ENCODE measurements at regions not wholly inside any gene's neighbourhood (a gene's known extent, or its start where the extent isn't known, plus 50 kb on each side); places are given as distances from the start of the nearest gene placed in this dataset.

DNA sequence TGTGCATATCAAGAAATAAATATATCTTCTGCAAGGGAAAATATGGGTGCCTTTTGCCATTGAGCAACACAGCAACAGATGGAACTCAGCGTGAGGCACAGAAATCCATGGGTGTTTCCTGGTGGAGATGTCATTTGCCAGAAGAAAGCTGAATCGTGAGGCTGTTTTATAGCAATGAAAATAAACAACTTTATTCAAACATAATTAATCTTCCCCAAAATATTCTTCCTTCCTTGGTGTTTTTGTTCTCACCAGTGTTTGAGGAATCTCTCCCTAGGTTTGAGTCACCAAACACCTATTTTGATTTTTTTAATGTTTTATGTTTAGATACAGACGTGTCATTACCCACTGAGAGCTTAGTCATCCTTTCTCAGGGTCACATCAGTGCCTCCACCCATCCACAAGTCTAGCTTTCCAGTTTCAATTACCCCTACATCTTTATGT lies 65.8 kb upstream of the PAPPA start (continued):
- no peak for TF ChIP-seq ARNTL (CRISPR knock-in tag; IDR thresholded peaks at IDR 0.05)
- TF ChIP-seq ZNF709 (CRISPR knock-in tag; IDR thresholded peaks at IDR 0.05), result no peak
- TF ChIP-seq CERS6 (CRISPR knock-in tag; IDR thresholded peaks at IDR 0.05), result no peak
- no peak for TF ChIP-seq ZNF484 (CRISPR knock-in tag; IDR thresholded peaks at IDR 0.05; ENCODE audit: borderline replicate concordance, low read depth)

GRCh38 chr9:116088396-116088795 lies 65.2 kb upstream of the PAPPA start:
- Histone ChIP-seq H3K9me3 (ENCODE audit: low read length) (no peaks in the 10 kb centered on the region), H2AFZ (ENCODE audit: low read length) (no peak overlapping the region), H3K9ac (ENCODE audit: insufficient read depth, low read depth, low read length) (no peak overlapping the region), H3K36me3 (replicated peaks in 1 of 2; ENCODE audit: control insufficient read depth in 1 of 2, insufficient read depth in 2 of 2, low read length in 2 of 2) (no peaks in the 10 kb centered on the region), H3K4me2 (ENCODE audit: low read depth, low read length) (no peak overlapping the region), H3K4me1 (ENCODE audit: insufficient read depth, low read length) (no peaks in the 10 kb centered on the region), H3K27ac (ENCODE audit: extremely low read length, insufficient read depth, low read length) (no peak overlapping the region), H3K27me3 (ENCODE audit: control insufficient read depth in 1 of 2, insufficient read depth in 2 of 2, low read length in 2 of 2) (no peaks in the 10 kb centered on the region), H3K79me2 (ENCODE audit: insufficient read depth, low read length) (no peaks in the 10 kb centered on the region), H4K20me1 (ENCODE audit: insufficient read depth, low read length) (no peaks in the 10 kb centered on the region), H3K4me3 (replicated peaks in 1 of 3; ENCODE audit: insufficient read depth in 1 of 3, low read depth in 2 of 3, low read length in 3 of 3) (no peak overlapping the region)
- no peak for DNase-seq (ENCODE audit: low spot score)
- no TSS peak for BruUV-seq (replicated peaks)
- intact Hi-C loops (cut with micrococcal nuclease; ENCODE audit: unreplicated experiment) (no loop called here), in situ Hi-C loops (cut with HindIII; ENCODE audit: extremely low pct_ligation_motif_present, low pct_unique_long_range_greater_than_20kb) (no loop called here)
- 23% methylated on average over 4 of the region's 4 CpGs for WGBS (ENCODE audit: low lambda C conversion rate)
- no peak for TF ChIP-seq NFE2L1 (CRISPR knock-in tag; IDR thresholded peaks at IDR 0.05; ENCODE audit: borderline replicate concordance)
- TF ChIP-seq, protein P1, sequence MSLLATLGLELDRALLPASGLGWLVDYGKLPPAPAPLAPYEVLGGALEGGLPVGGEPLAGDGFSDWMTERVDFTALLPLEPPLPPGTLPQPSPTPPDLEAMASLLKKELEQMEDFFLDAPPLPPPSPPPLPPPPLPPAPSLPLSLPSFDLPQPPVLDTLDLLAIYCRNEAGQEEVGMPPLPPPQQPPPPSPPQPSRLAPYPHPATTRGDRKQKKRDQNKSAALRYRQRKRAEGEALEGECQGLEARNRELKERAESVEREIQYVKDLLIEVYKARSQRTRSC (CRISPR knock-in tag; IDR thresholded peaks at IDR 0.05; ENCODE audit: low read depth), result no peak
- TF ChIP-seq HDAC2 (CRISPR knock-in tag; IDR thresholded peaks at IDR 0.05), result no peak
- TF ChIP-seq, protein P2, sequence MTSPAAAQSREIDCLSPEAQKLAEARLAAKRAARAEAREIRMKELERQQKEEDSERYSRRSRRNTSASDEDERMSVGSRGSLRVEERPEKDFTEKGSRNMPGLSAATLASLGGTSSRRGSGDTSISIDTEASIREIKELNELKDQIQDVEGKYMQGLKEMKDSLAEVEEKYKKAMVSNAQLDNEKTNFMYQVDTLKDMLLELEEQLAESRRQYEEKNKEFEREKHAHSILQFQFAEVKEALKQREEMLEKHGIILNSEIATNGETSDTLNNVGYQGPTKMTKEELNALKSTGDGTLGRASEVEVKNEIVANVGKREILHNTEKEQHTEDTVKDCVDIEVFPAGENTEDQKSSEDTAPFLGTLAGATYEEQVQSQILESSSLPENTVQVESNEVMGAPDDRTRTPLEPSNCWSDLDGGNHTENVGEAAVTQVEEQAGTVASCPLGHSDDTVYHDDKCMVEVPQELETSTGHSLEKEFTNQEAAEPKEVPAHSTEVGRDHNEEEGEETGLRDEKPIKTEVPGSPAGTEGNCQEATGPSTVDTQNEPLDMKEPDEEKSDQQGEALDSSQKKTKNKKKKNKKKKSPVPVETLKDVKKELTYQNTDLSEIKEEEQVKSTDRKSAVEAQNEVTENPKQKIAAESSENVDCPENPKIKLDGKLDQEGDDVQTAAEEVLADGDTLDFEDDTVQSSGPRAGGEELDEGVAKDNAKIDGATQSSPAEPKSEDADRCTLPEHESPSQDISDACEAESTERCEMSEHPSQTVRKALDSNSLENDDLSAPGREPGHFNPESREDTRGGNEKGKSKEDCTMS (CRISPR knock-in tag; conservative IDR thresholded peaks at IDR 0.05), result no peak
- no peak for TF ChIP-seq FOXP1 (IDR thresholded peaks at IDR 0.05)
- TF ChIP-seq FOXP1 (CRISPR knock-in tag; IDR thresholded peaks at IDR 0.05), result no peak
- TF ChIP-seq, protein P3, sequence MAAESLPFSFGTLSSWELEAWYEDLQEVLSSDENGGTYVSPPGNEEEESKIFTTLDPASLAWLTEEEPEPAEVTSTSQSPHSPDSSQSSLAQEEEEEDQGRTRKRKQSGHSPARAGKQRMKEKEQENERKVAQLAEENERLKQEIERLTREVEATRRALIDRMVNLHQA (CRISPR knock-in tag; IDR thresholded peaks at IDR 0.05), result no peak
- no peak for TF ChIP-seq SRSF4 (IDR thresholded peaks at IDR 0.05; ENCODE audit: low read depth, low read length, poor library complexity, severe bottlenecking)
- no peak for TF ChIP-seq ZFY (CRISPR knock-in tag; IDR thresholded peaks at IDR 0.05)
- TF ChIP-seq ZNF496 (CRISPR knock-in tag; IDR thresholded peaks at IDR 0.05; ENCODE audit: insufficient replicate concordance), result no peak
- TF ChIP-seq, protein P4, sequence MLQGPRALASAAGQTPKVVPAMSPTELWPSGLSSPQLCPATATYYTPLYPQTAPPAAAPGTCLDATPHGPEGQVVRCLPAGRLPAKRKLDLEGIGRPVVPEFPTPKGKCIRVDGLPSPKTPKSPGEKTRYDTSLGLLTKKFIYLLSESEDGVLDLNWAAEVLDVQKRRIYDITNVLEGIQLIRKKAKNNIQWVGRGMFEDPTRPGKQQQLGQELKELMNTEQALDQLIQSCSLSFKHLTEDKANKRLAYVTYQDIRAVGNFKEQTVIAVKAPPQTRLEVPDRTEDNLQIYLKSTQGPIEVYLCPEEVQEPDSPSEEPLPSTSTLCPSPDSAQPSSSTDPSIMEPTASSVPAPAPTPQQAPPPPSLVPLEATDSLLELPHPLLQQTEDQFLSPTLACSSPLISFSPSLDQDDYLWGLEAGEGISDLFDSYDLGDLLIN (CRISPR knock-in tag; IDR thresholded peaks at IDR 0.05; ENCODE audit: borderline replicate concordance), result no peak
- no peak for ATAC-seq
- ChIA-PET CTCF (ENCODE audit: low intra/inter-chr PET ratio, low total read pairs) (no interaction called here), POLR2A (no interaction called here)
- FAIRE-seq, result no peak
